Bone marrow (tissue), 2 donors: ENCODE measurements at regions not wholly inside any gene's neighbourhood (a gene's known extent, or its start where the extent isn't known, plus 50 kb on each side); places are given as distances from the start of the nearest gene placed in this dataset.

ENCODE experiments used
- DNase-seq, 2 donors: peaks; one replicate each; lab custom pipeline; 2025; lab: John Stamatoyannopoulos, UW

DNA sequence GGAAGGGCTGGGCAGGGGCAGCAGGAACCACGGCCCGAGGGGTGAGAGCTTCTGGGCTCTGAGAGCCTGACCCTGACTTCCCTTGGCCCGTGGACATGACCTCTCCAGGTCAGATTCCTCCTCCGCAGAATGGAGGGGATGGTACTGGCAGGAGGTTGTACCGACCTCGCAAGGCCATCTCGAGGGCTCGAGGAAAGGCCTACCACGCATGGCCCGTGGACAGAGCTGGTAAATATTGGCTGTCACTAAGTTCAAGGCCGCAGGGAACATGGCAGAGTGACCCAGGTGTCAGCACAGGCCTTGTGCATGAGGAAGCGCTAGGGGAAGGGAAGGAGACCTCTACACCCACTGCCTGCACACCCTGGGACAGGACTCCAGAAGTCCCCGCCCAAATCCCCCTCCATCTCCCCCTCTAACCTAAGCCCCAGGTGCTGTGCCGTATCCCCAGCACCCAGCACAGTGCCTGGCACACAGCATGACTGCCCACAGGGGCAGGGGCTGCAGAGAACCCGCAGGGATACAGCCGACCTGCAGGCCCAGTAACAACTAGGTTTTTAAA lies 54.9 kb upstream of the PPP2R5C start:
- no peak for DNase-seq

DNA sequence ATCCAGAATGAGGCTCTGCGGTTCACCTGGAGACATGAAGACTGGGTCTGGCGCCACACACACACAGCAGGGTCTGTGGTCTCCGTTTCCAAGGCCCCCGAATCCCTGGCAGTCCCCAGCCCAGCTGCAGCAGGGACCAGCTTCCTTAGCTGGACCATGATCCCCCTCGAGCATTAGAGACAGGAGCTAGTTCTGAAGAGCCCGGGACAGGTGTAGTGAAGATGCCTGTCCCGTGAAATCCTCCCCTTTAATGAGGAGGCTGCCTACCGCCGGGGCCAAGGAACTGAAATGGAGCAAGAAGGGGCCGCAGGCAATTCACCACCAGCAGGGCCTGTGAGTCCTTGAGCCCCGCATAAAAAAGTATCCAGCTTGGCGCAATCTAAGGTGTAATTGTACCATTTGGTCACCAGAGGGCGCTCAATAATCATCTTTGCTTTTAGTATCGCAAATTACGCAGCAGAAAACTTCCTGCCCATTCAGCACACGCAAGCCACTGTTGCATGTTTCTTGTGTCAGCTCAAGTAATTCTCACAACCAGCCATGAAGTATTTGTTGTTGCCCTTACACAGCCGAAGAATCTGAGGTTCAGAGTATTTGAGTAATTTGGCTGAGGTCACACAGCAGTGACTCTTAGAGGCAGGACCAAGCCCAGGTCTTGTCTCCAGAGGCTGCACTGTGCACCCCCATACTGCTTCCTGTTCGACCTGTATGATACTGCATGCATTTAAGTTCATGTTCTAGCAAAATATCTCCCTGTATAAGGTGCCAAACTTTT lies 54.3 kb upstream of the PPP2R5C start:
- DNase-seq, result peak in 1 of 2 donors; percentile 73

DNA sequence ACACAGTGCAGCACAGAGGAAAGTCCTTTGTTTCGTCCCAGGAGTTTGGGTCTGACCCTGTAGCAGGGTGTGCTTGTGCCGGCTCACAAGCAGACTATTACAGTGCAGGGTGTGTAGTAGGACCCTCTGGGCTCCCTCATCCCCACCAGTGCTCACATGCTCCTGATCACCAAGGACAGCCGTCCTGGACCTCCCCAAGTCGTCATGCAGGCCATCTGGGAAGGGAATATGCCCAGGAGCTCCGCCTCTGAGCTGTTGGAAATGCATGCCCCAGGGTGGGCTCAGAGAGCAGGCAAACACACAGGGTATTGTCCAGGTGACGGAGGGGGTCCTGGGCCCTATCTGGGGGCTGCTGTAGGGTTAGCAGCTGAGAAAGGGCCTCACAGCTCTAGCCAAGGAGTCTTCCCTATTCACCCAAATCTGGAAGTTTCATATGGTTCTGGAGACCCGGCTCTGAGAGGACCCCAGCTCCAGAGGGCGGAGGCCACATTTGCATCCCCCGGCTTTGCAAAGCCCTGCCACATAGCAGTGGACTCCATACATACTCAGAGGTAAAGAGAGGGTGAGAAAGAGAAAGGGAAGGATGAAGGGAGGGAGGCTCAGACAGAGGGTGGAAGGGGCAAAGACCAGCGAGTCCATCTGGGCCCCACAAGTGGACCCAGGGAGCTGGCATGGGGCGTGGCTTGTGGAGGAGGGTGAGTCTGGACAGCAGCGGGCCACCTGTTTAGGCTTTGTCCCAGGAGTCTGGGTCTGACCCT lies 53.5 kb upstream of the PPP2R5C start:
- DNase-seq, result no peak

DNA sequence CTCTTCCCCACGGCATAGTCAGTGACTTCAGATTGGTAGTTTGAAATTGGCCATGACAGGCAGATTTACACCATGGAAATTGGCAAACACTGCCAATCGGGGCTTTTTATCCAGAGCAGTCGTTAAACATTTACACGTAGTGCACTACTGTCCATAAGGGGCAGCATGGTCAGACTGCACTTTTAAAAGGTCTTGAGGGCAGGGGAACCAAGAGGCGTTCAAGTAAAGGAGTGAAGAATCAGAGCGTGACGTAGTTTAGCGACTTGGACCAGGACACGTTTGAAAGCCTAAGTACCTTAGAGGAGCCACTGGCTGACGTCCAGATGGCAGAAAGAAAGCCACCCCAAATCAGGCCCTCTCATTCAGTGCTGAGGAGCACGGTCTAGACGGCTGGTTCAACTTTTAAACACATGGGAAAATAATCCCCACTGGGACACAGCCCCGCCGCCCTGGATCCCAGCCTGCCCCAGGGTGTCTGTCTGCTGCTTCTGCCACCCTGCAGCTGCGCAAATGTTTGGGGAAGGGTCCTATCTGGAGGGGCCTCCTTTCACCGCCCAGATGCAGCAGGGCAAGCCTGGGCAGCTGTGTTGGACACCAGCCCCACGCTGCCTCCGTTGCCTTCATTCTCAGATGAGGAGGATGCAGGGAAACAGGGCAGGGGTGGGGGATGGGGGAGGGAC lies 52.5 kb upstream of the PPP2R5C start:
- DNase-seq, result no peak

DNA sequence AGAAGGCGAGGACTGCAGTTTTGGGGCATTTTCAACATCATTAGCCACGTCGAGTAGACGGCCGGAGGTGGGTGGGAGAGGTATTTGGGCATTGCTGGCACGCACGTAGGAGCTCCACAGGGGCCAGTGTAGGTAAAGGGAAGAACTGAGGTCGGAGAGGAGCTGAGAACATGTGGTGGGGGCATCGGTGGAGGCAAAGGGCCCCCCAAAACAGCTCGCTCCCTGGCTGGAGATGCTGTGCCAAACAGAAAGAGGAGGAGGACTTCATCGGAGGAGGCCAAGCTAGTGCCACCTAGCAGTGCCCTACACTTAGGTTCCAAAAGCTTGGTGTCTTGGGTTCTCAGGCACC lies 52.0 kb upstream of the PPP2R5C start:
- DNase-seq, result no peak

DNA sequence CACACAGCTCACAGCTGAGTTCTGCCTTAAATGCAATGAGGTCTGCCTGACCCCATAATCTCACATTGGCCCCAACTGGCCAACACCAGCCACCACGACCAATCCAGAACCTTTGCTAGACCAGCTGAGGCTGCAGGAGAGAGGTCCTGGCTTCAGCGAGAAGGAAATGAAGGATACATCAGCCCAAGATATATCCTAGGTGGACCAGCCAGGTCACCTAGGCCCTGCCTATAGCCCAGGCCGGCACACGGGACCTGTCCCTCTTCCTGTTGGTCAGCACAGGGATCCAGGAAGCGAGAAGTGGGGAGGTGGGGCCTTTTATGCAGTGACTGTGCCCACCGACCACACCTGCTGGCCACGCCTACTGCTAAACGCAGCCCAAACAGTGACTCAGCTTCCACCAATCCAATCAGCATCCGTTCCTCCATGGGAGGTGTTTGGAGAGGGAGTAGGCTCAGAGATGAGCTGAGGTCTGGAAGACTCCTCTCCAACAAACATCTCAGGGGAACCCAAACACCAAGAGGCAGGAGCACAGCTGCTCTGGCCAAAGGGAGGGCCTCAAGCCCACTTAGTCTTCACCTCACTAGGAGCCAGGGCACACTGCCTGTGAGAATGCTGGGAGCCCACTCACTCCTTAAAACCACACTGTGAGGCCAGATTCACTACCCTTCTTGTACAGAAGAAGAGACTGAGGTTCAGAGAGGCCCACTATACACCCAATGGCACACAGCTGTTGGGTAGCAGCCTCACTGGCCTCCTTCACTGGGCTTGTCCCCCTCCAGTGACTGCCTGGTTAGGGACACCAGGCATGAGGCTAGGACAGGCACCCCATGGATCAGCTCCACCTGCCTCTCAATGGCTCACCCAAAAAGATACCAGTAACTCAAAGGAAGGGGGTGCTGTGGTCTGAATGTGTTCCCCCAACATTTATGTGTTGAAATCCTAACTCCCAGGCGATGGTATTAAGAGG lies 51.3 kb upstream of the PPP2R5C start:
- DNase-seq, result no peak

DNA sequence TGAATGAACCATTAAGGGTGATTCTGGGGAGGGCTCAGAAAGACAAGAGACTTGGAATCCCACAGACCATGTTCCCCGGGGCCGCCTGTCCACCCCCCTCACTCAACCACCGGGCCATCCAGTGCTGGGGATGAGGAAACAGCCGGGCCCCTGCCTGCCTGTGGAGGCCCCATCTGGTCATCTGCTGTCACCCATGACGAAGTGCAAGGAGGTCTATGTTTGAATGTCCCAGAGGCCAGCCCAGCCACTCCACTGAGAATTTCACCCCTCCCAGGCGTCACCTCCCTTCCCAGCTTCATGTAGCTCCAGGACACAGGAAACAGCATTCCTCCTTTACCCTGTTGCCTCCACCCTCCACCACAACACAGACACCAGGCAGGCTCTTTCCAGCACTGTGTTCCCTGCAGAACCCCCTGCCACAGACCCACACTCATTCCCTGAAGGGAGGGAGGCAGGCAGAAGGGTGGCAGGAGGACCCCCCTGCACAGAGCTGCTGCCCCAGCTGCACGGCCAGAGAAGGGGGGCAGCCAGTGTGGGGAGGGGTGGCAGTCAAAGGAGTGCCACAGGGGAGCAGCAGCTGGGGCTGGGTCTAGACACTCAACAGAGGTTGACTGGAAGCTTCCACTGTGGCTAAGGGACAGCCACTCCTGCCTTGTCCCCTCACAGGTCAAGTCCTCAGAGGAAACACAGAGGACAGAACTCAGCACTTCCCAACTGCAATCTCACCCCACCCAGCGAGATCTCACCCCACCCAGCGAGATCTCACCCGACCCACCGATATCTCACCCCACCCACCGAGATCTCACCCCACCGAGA lies 50.3 kb upstream of the PPP2R5C start:
- no peak for DNase-seq
